CD4-positive, alpha-beta T cell treated with Interferon alpha-2 for 1 hour (primary cell): ENCODE measurements at regions not wholly inside any gene's neighbourhood (a gene's known extent, or its start where the extent isn't known, plus 50 kb on each side); places are given as distances from the start of the nearest gene placed in this dataset.

Experiments used
- DNase-seq, 2 donors: peaks; one replicate each; pipeline ENCODE4 v3.0.0-alpha.2; 2020 to 2022

DNA sequence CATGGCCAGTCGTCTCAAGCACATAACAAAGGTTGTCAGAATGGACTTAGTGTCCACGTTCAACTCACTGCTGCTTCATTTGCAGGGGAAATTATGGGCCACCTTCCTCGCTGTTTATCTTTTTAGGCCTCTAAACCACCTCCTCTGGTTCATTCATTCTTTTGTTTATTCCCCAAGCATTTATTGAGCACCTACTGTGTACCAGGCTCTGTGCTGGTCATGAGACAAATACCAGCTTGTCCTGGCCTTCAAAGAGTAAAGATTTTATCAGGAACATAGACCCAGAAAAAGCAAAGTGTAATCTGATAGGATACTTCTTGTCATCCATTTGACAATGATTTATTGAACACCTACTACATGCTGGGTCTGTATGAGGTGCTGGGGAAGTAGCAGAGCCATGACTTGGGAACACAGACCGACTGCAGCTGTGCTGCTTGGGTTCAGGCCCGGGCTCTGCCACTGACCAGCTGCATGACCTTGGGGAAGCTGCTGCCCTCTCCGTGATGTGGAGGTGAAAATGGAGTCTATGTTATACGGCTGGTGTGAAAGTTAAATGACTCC, 63.4 kb upstream of the SLC6A6 start:
- DNase-seq: no peak

- no peak for DNase-seq
Measured at GRCh38 chr3:14340960-14341708, 61.3 kb upstream of the SLC6A6 start.

DNA sequence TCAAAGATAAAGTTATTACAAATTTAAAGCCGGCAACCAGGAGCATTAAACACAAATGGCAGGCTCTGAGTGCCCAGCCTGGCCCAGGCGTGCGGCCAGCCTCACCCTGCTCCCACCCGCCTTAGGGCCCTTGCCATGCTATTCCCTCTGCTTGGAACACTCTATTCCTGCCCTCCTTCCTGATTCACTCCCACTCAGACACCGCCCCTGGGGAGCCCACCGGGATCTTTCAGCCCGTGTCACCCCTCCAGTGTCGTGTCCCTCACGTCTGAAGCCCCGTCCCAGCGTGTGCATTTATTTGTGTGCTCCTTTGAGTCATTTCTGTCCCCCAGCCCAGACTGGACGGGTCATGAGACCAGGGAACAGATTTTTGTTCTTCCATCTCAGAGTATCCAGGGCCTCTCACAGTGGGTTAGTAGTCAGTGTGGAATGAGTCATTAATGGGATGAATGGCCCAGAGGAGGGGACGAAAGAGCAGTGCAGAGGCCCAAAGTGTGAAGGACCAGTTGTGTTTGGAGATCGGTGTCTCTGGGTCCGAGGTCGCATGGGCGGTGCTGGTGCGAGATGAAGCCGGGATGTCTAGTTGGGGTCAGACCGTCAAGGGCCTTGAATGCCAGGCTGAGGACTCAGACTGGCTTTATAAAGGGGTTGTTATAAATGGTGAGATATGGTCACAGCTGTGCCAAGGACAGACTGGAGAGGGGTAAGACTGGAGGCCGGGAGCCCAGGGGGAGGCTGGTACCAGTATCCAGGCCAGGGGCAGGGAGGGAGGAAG, 58.9 kb upstream of the SLC6A6 start:
- no peak for DNase-seq

DNA sequence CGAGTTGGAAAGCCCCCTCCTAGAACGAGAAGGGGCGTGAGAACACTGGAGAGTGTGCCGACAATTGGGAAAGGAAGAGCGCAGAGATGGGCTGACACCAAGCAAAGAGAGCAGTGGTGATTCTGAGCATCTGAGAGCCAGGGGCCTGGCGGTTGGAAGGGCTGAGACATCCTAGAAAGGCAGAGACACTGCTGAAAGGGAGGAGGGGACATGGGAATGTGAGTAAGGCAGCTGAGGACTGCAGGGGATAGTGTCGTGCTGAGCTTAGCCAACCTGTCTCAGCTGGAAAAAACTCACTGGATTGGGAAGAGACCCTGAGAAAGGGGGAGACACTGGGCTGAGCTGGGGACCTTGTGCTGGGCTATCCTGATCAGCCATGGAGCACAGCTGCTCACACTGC, 58.1 kb upstream of the SLC6A6 start:
- no peak for DNase-seq

- no peak for DNase-seq
Measured at GRCh38 chr3:14345496-14346150, 56.8 kb upstream of the SLC6A6 start.

- DNase-seq: no peak
Measured at GRCh38 chr3:14346191-14346590, 56.2 kb upstream of the SLC6A6 start.

GRCh38 chr3:14346642-14347041, 55.8 kb upstream of the SLC6A6 start:
- no peak for DNase-seq

- DNase-seq: no peak
Measured at GRCh38 chr3:14347110-14347509, 55.3 kb upstream of the SLC6A6 start.

GRCh38 chr3:14351617-14352001, 50.8 kb upstream of the SLC6A6 start:
- DNase-seq: no peak

- no peak for DNase-seq
Measured at GRCh38 chr3:14352002-14352627, 50.3 kb upstream of the SLC6A6 start.
